Psoas muscle (tissue), 7 donors: ENCODE measurements at regions not wholly inside any gene's neighbourhood (a gene's known extent, or its start where the extent isn't known, plus 50 kb on each side); places are given as distances from the start of the nearest gene placed in this dataset.

ENCODE experiments used
- ATAC-seq, 4 donors: fragments of 200-7000 bp; cut with Tn5 transposase; one replicate each; pipeline ENCODE4 v1.9.1; 2020; ENCODE audit warnings: moderate library complexity in 3 of 4, mild to moderate bottlenecking in 2 of 4
- DNase-seq, 2 donors: peaks; one replicate each; pipeline ENCODE4 v3.0.0-alpha.2; 2020
- H3K27ac ChIP-seq: fragments of 200-600 bp; one replicate; pipeline ENCODE4 v1.8.0; 2022
- H3K27me3 ChIP-seq, 3 donors: fragments of 200-600 bp in 1 of 3; one replicate each; pipeline versions ENCODE4 v1.6.1 to v1.8.0; 2013 to 2022; ENCODE audit warnings: low read length in 2 of 3, mild to moderate bottlenecking in 2 of 3, moderate library complexity in 1 of 3; ENCODE audit not compliant: insufficient read depth in 3 of 3
- H3K36me3 ChIP-seq, 2 donors: fragments of 200-600 bp in 1 of 2; one replicate each; pipeline versions ENCODE4 v1.6.1 to v1.8.0; 2013 to 2022; ENCODE audit warnings: low read depth in 1 of 2, mild to moderate bottlenecking in 1 of 2, moderate library complexity in 1 of 2; ENCODE audit not compliant: insufficient read depth in 1 of 2
- H3K4me1 ChIP-seq: fragments of 200-600 bp; one replicate; pipeline ENCODE4 v1.8.0; 2022
- H3K4me3 ChIP-seq: fragments of 200-600 bp; one replicate; pipeline ENCODE4 v1.8.0; 2022; ENCODE audit warnings: mild to moderate bottlenecking
- H3K9me3 ChIP-seq: fragments of 200-600 bp; one replicate; pipeline ENCODE4 v1.8.0; 2022
- WGBS, 3 donors: extraction: QIAGEN DNeasy Blood & Tissue Kit; methylation state at CpG; one replicate each; pipeline versions ENCODE4 v1.1.6 to v1.1.7; 2013; 5-methylcytosine and 5-hydroxymethylcytosine counted together
- intact Hi-C, 2 donors: fragments of 100-400 bp; cut with DNase I; formaldehyde crosslinking; loops; one replicate each; pipeline versions ENCODE4 v1.11.0 to v1.14.2; 2022
- TF ChIP-seq, protein P1 (sequence below): fragments of 200-600 bp; IDR thresholded peaks from one replicate; pipeline ENCODE4 v1.8.0; 2022; ENCODE audit warnings: antibody characterized with exemption
- donor health status: healthy with polysubstance abuse.
- donor health status: DM: no; HTN: no; CAD: no; lungs with moderate emphysema.
- donor health status: Bipolar disorder and iron deficiency.
- donor health status: healthy.
- donor health status: DM: yes; HTN: yes; CAD: no.
- donor health status: DM: no; HTN: no; CAD: no.
- donor health status: DM: yes; HTN: yes; CAD: no.

- WGBS, 3 donors: 43 to 51% (median 46%) methylated on average over 12 to 14 of the region's 14 CpGs
- intact Hi-C loops: no loop called here
- DNase-seq (no peak), ATAC-seq (no peak)
- Histone ChIP-seq H3K9me3 (no peaks in the 10 kb centered on the region), H3K27ac (no peak overlapping the region), H3K4me3 (no peak overlapping the region), H3K4me1 (no peaks in the 10 kb centered on the region), H3K27me3 (peaks cover 0 to 28% (median 0%) of the 10 kb centered on the region in 3 donors), H3K36me3 (no peaks in the 10 kb centered on the region)
- TF ChIP-seq, protein P1, sequence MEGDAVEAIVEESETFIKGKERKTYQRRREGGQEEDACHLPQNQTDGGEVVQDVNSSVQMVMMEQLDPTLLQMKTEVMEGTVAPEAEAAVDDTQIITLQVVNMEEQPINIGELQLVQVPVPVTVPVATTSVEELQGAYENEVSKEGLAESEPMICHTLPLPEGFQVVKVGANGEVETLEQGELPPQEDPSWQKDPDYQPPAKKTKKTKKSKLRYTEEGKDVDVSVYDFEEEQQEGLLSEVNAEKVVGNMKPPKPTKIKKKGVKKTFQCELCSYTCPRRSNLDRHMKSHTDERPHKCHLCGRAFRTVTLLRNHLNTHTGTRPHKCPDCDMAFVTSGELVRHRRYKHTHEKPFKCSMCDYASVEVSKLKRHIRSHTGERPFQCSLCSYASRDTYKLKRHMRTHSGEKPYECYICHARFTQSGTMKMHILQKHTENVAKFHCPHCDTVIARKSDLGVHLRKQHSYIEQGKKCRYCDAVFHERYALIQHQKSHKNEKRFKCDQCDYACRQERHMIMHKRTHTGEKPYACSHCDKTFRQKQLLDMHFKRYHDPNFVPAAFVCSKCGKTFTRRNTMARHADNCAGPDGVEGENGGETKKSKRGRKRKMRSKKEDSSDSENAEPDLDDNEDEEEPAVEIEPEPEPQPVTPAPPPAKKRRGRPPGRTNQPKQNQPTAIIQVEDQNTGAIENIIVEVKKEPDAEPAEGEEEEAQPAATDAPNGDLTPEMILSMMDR: no peak
Observed at GRCh38 chr15:77717333-77717990, 84.8 kb upstream of the LINGO1 start.

GRCh38 chr15:77716632-77717332, 84.1 kb upstream of the LINGO1 start:
- TF ChIP-seq, protein P1: no peak
- DNase-seq: no peak
- no peak for ATAC-seq
- WGBS, 3 donors: 24 to 31% (median 25%) methylated on average over 14 of the region's 14 CpGs
- Histone ChIP-seq H3K9me3 (no peaks in the 10 kb centered on the region), H3K27me3 (peaks cover 0 to 28% (median 0%) of the 10 kb centered on the region in 3 donors), H3K4me1 (no peaks in the 10 kb centered on the region), H3K4me3 (no peak overlapping the region), H3K36me3 (no peaks in the 10 kb centered on the region), H3K27ac (no peak overlapping the region)
- intact Hi-C loops: no loop called here

GRCh38 chr15:77715860-77716259, 83.1 kb upstream of the LINGO1 start:
- intact Hi-C loops: no loop called here

GRCh38 chr15:77715051-77715450, 82.3 kb upstream of the LINGO1 start:
- Histone ChIP-seq H3K4me3 (no peak overlapping the region), H3K9me3 (no peaks in the 10 kb centered on the region), H3K36me3 (no peaks in the 10 kb centered on the region), H3K27ac (no peak overlapping the region), H3K4me1 (no peaks in the 10 kb centered on the region), H3K27me3 (peaks cover 0 to 28% (median 0%) of the 10 kb centered on the region in 3 donors)
- intact Hi-C loops: no loop called here
- ATAC-seq (no peak), DNase-seq (no peak)
- TF ChIP-seq, protein P1: no peak
- WGBS, 3 donors: 41 to 55% (median 55%) methylated on average over 6 of the region's 6 CpGs

More at GRCh38 chr15:77715860-77716259, 83.1 kb upstream of the LINGO1 start:
- peaks cover 0 to 28% (median 0%) of the 10 kb centered on the region in 3 donors for H3K27me3 ChIP-seq
- no peak overlapping the region for H3K4me3 ChIP-seq
- TF ChIP-seq, protein P1: no peak
- no peaks in the 10 kb centered on the region for H3K36me3 ChIP-seq
- no peak for DNase-seq
- WGBS, 3 donors: 72 to 75% (median 74%) methylated on average over 5 of the region's 5 CpGs
- H3K9me3 ChIP-seq: no peaks in the 10 kb centered on the region
- no peak overlapping the region for H3K27ac ChIP-seq
- ATAC-seq: no peak
- H3K4me1 ChIP-seq: no peaks in the 10 kb centered on the region
